Activated CD8-positive, alpha-beta T cell treated with anti-CD3 and anti-CD28 coated beads for 36 hours (primary cell): ENCODE measurements at regions not wholly inside any gene's neighbourhood (a gene's known extent, or its start where the extent isn't known, plus 50 kb on each side); places are given as distances from the start of the nearest gene placed in this dataset.
"Not testable (repeated sequence)": the region's sequence is repeated elsewhere in the genome, so short reads cannot be mapped to it uniquely, and the experiment has no call there.

Source experiments
- ATAC-seq: fragments of 200-7000 bp; cut with Tn5 transposase; one replicate; pipeline ENCODE4 v1.10.0; 2021; ENCODE audit warnings: mild to moderate bottlenecking, moderate library complexity
- CTCF ChIA-PET: fragments of 350-600 bp; sonication (Branson Sonifier 250); formaldehyde crosslinking; loops from one replicate; lab custom pipeline; 2021; ENCODE audit warnings: antibody characterized with exemption; lab: Charles Lee
- POLR2A ChIA-PET: fragments of 350-600 bp; sonication (Branson Sonifier 250); formaldehyde crosslinking; loops from one replicate; lab custom pipeline; 2021; ENCODE audit warnings: antibody characterized with exemption; lab: Charles Lee
- DNase-seq: peaks from one replicate; pipeline ENCODE4 v3.0.0-alpha.2; 2020
- H3K27ac Mint-ChIP-seq: one replicate; pipeline ENCODE4 v1.8.0; 2021; ENCODE audit warnings: mild to moderate bottlenecking, mixed read lengths
- H3K27me3 Mint-ChIP-seq: one replicate; pipeline ENCODE4 v1.8.0; 2021; ENCODE audit warnings: mixed read lengths
- H3K36me3 Mint-ChIP-seq: one replicate; pipeline ENCODE4 v1.8.0; 2021; ENCODE audit warnings: low read depth, mixed read lengths
- H3K4me1 Mint-ChIP-seq: one replicate; pipeline ENCODE4 v1.8.0; 2021; ENCODE audit warnings: low read depth, mixed read lengths
- H3K4me3 Mint-ChIP-seq: one replicate; pipeline ENCODE4 v1.8.0; 2021; ENCODE audit warnings: mild to moderate bottlenecking, moderate library complexity, mixed read lengths
- H3K9me3 Mint-ChIP-seq: one replicate; pipeline ENCODE4 v1.8.0; 2021; ENCODE audit warnings: mixed read lengths
- intact Hi-C: fragments of 100-400 bp; cut with micrococcal nuclease; formaldehyde crosslinking; loops from one replicate; pipeline ENCODE4 v1.10.0; 2022
- TF ChIP-seq, protein P1 (sequence below): fragments of 200-600 bp; IDR thresholded peaks from one replicate; pipeline ENCODE4 v1.8.0; 2022; ENCODE audit warnings: antibody characterized with exemption, mild to moderate bottlenecking

DNA sequence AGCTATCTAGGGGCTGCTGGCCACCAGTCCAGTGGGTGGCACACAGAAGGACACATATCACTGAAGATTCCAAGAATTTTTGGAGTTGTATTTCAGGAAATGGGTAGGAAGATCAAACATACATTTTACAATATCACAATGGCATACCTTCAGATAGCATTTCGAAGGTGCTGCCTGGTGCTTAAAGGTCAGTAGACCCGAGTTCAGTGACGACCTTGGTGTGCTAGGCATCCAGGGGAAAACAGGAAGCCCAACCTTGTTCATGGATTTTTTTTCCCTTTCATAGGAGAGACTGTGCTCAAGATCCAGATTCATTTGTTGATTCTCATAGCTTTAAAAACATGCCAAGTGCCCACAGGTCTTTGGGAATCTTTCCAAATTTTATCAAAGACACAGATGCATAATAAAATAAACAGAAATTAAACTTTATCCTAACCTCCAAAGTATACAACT lies 51.0 kb upstream of the RCBTB2 start:
- H3K27ac Mint-ChIP-seq = no peak overlapping the region
- TF ChIP-seq, protein P1, sequence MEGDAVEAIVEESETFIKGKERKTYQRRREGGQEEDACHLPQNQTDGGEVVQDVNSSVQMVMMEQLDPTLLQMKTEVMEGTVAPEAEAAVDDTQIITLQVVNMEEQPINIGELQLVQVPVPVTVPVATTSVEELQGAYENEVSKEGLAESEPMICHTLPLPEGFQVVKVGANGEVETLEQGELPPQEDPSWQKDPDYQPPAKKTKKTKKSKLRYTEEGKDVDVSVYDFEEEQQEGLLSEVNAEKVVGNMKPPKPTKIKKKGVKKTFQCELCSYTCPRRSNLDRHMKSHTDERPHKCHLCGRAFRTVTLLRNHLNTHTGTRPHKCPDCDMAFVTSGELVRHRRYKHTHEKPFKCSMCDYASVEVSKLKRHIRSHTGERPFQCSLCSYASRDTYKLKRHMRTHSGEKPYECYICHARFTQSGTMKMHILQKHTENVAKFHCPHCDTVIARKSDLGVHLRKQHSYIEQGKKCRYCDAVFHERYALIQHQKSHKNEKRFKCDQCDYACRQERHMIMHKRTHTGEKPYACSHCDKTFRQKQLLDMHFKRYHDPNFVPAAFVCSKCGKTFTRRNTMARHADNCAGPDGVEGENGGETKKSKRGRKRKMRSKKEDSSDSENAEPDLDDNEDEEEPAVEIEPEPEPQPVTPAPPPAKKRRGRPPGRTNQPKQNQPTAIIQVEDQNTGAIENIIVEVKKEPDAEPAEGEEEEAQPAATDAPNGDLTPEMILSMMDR = no peak
- H3K9me3 Mint-ChIP-seq = no peaks in the 10 kb centered on the region
- intact Hi-C loops = loop anchor here (10.0 kb wide), 1 partner anchor 459 kb away; no protein-coding TSS in a partner anchor
- ChIA-PET CTCF (interaction anchor here (0.8 to 9.8 kb wide), 3 partner anchors 185 to 457 kb away, joined by 4 to 173 read pairs (median 5); no protein-coding TSS in a partner anchor), POLR2A (no interaction called here)
- DNase-seq (no peak), ATAC-seq (no peak)
- peaks cover 14% of the 10 kb centered on the region for H3K27me3 Mint-ChIP-seq
- no peak overlapping the region for H3K4me3 Mint-ChIP-seq
- peaks cover 10% of the 10 kb centered on the region for H3K4me1 Mint-ChIP-seq
- no peaks in the 10 kb centered on the region for H3K36me3 Mint-ChIP-seq

DNA sequence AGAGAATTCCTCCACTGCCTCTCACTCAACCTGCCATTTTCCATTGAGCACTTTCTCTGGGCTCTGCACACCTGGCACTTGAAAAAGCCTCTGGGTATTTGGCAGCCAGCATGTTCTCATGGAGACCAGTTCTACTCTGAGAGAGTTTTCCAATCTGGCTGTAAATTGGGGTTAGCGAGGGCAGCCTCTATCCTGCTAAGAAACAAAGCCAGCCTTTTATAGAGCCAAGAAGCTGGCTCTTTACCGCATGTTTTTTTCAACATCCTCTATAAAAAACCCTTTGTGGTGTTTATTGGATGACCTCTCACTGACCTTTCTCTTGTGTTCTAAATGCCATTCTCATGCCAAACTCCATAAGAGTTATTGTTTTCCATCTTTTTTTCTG lies 52.6 kb upstream of the RCBTB2 start:
- no peak overlapping the region for H3K4me3 Mint-ChIP-seq
- TF ChIP-seq, protein P1 = no peak
- no peaks in the 10 kb centered on the region for H3K36me3 Mint-ChIP-seq
- H3K9me3 Mint-ChIP-seq = no peaks in the 10 kb centered on the region
- peaks cover 8% of the 10 kb centered on the region for H3K4me1 Mint-ChIP-seq
- DNase-seq (no peak), ATAC-seq (no peak)
- H3K27ac Mint-ChIP-seq = no peak overlapping the region
- intact Hi-C loops = loop anchor here (10.0 kb wide), 1 partner anchor 461 kb away; no protein-coding TSS in a partner anchor
- ChIA-PET CTCF (interaction anchor here (1.2 kb wide), 1 partner anchor 489 kb away, joined by 3 read pairs; no protein-coding TSS in a partner anchor), POLR2A (interaction anchor here (1.2 kb wide), 1 partner anchor 89 kb away, joined by 3 read pairs; no protein-coding TSS in a partner anchor)
- peaks cover 11% of the 10 kb centered on the region for H3K27me3 Mint-ChIP-seq

DNA sequence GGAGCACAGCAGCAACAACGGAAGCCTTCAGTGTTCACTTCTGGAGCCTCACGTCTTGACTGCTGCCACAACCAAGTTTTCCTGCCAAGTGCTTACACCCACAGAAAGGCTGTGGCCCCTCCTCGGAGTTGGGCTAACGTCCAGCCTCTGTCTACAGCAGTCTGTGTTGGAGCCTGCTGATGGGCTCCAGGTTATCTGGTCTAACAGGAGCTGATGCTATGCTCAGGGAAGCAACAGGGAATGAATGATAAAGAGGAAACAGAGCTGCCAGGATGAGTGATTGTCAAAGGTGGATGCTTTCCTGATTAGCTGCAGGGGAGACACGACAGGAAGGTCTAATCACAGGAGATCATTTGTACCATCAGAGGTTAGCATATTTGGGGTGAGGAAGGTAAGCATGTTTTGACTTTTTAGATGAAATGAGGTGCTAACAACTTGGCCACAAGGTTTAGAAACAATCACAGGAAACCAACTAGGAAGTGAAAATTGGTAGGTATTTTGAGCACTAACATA lies 53.8 kb upstream of the RCBTB2 start:
- ChIA-PET CTCF (interaction anchor here (0.5 kb wide), 1 partner anchor 446 kb away, joined by 3 read pairs; no protein-coding TSS in a partner anchor), POLR2A (no interaction called here)
- DNase-seq (no peak), ATAC-seq (no peak)
- no peaks in the 10 kb centered on the region for H3K9me3 Mint-ChIP-seq
- H3K36me3 Mint-ChIP-seq = no peaks in the 10 kb centered on the region
- no peak overlapping the region for H3K4me3 Mint-ChIP-seq
- peaks cover 8% of the 10 kb centered on the region for H3K27me3 Mint-ChIP-seq
- no peak overlapping the region for H3K27ac Mint-ChIP-seq
- H3K4me1 Mint-ChIP-seq = peaks cover 8% of the 10 kb centered on the region
- TF ChIP-seq, protein P1 = no peak
- intact Hi-C loops = loop anchor here (10.0 kb wide), 1 partner anchor 462 kb away; no protein-coding TSS in a partner anchor

DNA sequence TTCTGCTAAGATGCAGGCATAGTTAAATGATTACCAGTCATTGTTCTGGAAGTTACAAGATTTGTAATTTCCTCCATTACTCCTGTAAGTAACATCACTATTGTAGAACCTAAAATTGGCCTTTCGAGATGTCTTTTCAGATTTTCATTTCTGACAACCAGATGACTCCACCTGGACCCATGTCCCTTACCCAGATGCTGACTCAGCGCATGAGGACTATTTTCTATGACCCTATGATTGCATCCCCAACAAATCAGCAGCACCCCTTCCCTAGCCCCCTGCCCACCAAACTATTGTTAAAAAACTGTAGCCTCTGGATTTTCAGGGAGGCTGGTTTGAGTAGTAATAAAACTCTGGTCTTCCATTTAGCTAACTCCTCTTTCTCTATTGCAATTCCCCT lies 55.2 kb upstream of the RCBTB2 start:
- no peaks in the 10 kb centered on the region for H3K9me3 Mint-ChIP-seq
- peaks cover 8% of the 10 kb centered on the region for H3K4me1 Mint-ChIP-seq
- no peak for DNase-seq
- no peak overlapping the region for H3K27ac Mint-ChIP-seq
- H3K36me3 Mint-ChIP-seq = no peaks in the 10 kb centered on the region
- ATAC-seq = no peak
- H3K27me3 Mint-ChIP-seq = peaks cover 4% of the 10 kb centered on the region
- CTCF ChIA-PET = no interaction called here
- H3K4me3 Mint-ChIP-seq = no peak overlapping the region
- TF ChIP-seq, protein P1 = no peak
- POLR2A ChIA-PET = no interaction called here
- intact Hi-C loops = loop anchor here (10.0 kb wide), 1 partner anchor 463 kb away; no protein-coding TSS in a partner anchor

DNA sequence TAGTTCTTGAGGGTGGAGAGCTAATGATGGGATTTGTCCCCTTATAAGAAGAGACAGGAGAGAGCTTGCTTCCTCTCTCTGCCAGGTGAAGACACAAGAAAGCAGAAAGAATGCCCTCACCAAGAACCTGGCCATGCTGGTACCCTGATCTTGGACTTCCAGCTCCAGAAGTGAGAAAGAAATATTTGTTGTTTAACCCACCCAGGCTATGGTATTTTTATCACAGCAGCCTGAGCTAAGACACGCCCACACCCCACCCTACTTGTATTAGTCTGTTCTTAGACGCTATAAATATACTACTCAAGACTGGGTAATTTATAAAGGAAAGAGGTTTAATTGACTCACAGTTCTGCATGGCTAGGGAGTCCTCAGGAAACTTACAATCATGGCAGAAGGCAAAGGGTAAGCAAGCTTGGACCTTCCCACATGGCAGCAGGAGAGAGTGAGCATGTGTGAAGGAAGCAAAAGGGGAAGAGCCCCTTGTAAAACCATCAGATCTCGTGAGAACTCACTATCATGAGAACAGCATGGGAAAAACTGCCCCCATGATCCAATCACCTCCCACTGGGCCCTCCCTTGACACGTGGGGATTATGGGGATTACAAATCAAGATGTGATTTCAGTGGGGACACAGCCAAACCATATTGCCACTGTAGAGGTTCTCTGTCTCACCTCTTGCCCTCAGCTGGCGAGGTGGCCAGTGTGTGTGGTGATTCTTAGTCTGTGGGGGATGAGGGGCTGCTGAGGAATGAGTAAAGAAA lies 57.4 kb upstream of the RCBTB2 start:
- no peaks in the 10 kb centered on the region for H3K27me3 Mint-ChIP-seq
- no peak overlapping the region for H3K4me3 Mint-ChIP-seq
- no peaks in the 10 kb centered on the region for H3K36me3 Mint-ChIP-seq
- H3K27ac Mint-ChIP-seq = no peak overlapping the region
- intact Hi-C loops = no loop called here
- ChIA-PET POLR2A (no interaction called here), CTCF (interaction anchor here (1.6 to 11.7 kb wide), 2 partner anchors 10 to 177 kb away, joined by 7 to 92 read pairs; no protein-coding TSS in a partner anchor)
- peaks cover 10% of the 10 kb centered on the region for H3K4me1 Mint-ChIP-seq
- no peaks in the 10 kb centered on the region for H3K9me3 Mint-ChIP-seq
- ATAC-seq (no peak), DNase-seq (no peak)
- TF ChIP-seq, protein P1 = no peak

- intact Hi-C loops, H3K27ac Mint-ChIP-seq, ATAC-seq, POLR2A ChIA-PET, H3K4me1 Mint-ChIP-seq, H3K27me3 Mint-ChIP-seq, H3K4me3 Mint-ChIP-seq, H3K9me3 Mint-ChIP-seq, H3K36me3 Mint-ChIP-seq, DNase-seq: not testable (repeated sequence)
- CTCF ChIA-PET = interaction anchor here (1.6 to 11.7 kb wide), 2 partner anchors 11 to 176 kb away, joined by 7 to 92 read pairs; no protein-coding TSS in a partner anchor
These were observed 58.4 kb upstream of the RCBTB2 start for GRCh38 chr13:48591124-48591872.
